Right lobe of liver (tissue), 4 donors: ENCODE measurements at regions not wholly inside any gene's neighbourhood (a gene's known extent, or its start where the extent isn't known, plus 50 kb on each side); places are given as distances from the start of the nearest gene placed in this dataset.

Experiments
- CTCF ChIP-seq, 4 donors: fragments of 200-600 bp in 3 of 4; fragments of 450-650 bp in 1 of 4; IDR thresholded peaks; one replicate each; pipeline versions ENCODE4 v1.5.1 to v1.8.0; 2016 to 2022; ENCODE audit warnings: antibody characterized with exemption in 4 of 4, mild to moderate bottlenecking in 2 of 4
- POLR2A ChIP-seq: fragments of 450-650 bp; IDR thresholded peaks from one replicate; pipeline ENCODE4 v1.6.1; 2017; ENCODE audit warnings: antibody characterized with exemption, mild to moderate bottlenecking
- donor health status: DM: no; HTN: no; CAD: no.
- donor health status: DM: no; HTN: no; CAD: no.
- donor health status: DM: no; HTN: yes; CAD: no.

- TF ChIP-seq CTCF (IDR thresholded peaks at IDR 0.05) (no peak), POLR2A (no peak)
These were observed 164.0 kb upstream of the RAD23B start for GRCh38 chr9:107118863-107119624.
